Endothelial cell of umbilical vein (primary cell): ENCODE measurements at regions not wholly inside any gene's neighbourhood (a gene's known extent, or its start where the extent isn't known, plus 50 kb on each side); places are given as distances from the start of the nearest gene placed in this dataset.

Experiments used
- BruUV-seq: library from RNA; stranded (reverse); fragments of 400-500 nt; replicated peaks from 2 replicates; lab custom pipeline; 2021; lab: Mats Ljungman, UMichigan
- CTCF ChIA-PET: fragments of 300-600, 350-600 bp; sonication (Branson Sonifier 250); formaldehyde crosslinking; loops from one replicate; lab custom pipeline; 2021; ENCODE audit warnings: antibody characterized with exemption, inconsistent platforms; lab: Charles Lee
- POLR2A ChIA-PET: fragments of 300-600, 350-600 bp; sonication (Branson Sonifier 250); formaldehyde crosslinking; loops from one replicate; lab custom pipeline; 2021; ENCODE audit warnings: antibody characterized with exemption, inconsistent platforms; lab: Charles Lee
- DNase-seq: peaks from one replicate; pipeline ENCODE4 v3.0.0-alpha.2; 2011; ENCODE audit warnings: low read depth, low spot score
- FAIRE-seq: peaks from 2 replicates; lab custom pipeline; 2011; peaks lifted over from hg19 to GRCh38; lab: Jason Lieb, UNC
- H2AFZ ChIP-seq: 2 replicates; pipeline ENCODE4 v1.6.0; 2012; ENCODE audit warnings: low read depth, low read length, control low read depth, inconsistent platforms
- H3K27ac ChIP-seq: 2 replicates; pipeline ENCODE4 v1.5.1; 2011; ENCODE audit warnings: low read depth, mild to moderate bottlenecking, control low read depth, low read length, moderate library complexity; ENCODE audit not compliant: insufficient read depth
- H3K27me3 ChIP-seq, 2 experiments: 2 replicates each; pipeline versions ENCODE4 v1.6.0 to v1.6.1; 2011; ENCODE audit warnings: low read length in 2 of 2, mixed read lengths in 1 of 2; ENCODE audit not compliant: control insufficient read depth in 2 of 2, insufficient read depth in 2 of 2
- H3K36me3 ChIP-seq, 2 experiments: 2 replicates in 1 of 2; 3 replicates in 1 of 2; pipeline ENCODE4 v1.5.1; 2011; ENCODE audit warnings: low read length in 2 of 2, mild to moderate bottlenecking in 1 of 2, moderate library complexity in 1 of 2; ENCODE audit not compliant: control insufficient read depth in 2 of 2, insufficient read depth in 2 of 2; ENCODE audit errors: extremely low read depth in 1 of 2
- H3K4me1 ChIP-seq: 3 replicates; pipeline ENCODE4 v1.5.1; 2011; ENCODE audit warnings: mild to moderate bottlenecking, low read length; ENCODE audit not compliant: control insufficient read depth, insufficient read depth; ENCODE audit errors: extremely low read depth
- H3K4me2 ChIP-seq: 2 replicates; pipeline ENCODE4 v1.6.1; 2011; ENCODE audit warnings: low read length, control low read depth, mixed read lengths; ENCODE audit not compliant: insufficient read depth
- H3K4me3 ChIP-seq, 3 experiments: fragments of 200-600 bp in 1 of 3; sonication (generic), shearing (Covaris generic) in 1 of 3; replicated peaks in 1 of 3; 2 replicates each; pipeline ENCODE4 v1.5.1; 2011 to 2016; ENCODE audit warnings: control low read depth in 3 of 3, low read length in 3 of 3, mild to moderate bottlenecking in 2 of 3, inconsistent platforms in 1 of 3, low read depth in 1 of 3, moderate library complexity in 1 of 3; ENCODE audit not compliant: insufficient read depth in 1 of 3
- H3K79me2 ChIP-seq: 2 replicates; pipeline ENCODE4 v1.6.0; 2012; ENCODE audit warnings: low read length, inconsistent platforms; ENCODE audit not compliant: control insufficient read depth, insufficient read depth
- H3K9ac ChIP-seq: replicated peaks from 2 replicates; pipeline ENCODE3; 2011; ENCODE audit warnings: low read length, control low read depth; ENCODE audit not compliant: insufficient read depth; ENCODE audit errors: extremely low read depth
- H3K9me1 ChIP-seq: replicated peaks from 3 replicates; pipeline ENCODE4 v1.6.0; 2011; ENCODE audit warnings: mild to moderate bottlenecking, low read length; ENCODE audit not compliant: control insufficient read depth, insufficient read depth; ENCODE audit errors: extremely low read depth
- H3K9me3 ChIP-seq: replicated peaks from 2 replicates; pipeline ENCODE4 v1.5.1; 2012; ENCODE audit warnings: low read length, inconsistent platforms; ENCODE audit not compliant: control insufficient read depth, insufficient read depth
- H4K20me1 ChIP-seq: replicated peaks from 2 replicates; pipeline ENCODE3; 2011; ENCODE audit warnings: mild to moderate bottlenecking, low read length; ENCODE audit not compliant: control insufficient read depth, insufficient read depth; ENCODE audit errors: extremely low read depth
- EZH2 ChIP-seq: IDR thresholded peaks from 2 replicates; pipeline ENCODE4 v1.6.1; 2012; ENCODE audit warnings: borderline replicate concordance, low read depth, mild to moderate bottlenecking, moderate library complexity, low read length, inconsistent platforms; ENCODE audit not compliant: severe bottlenecking
- FOS ChIP-seq: IDR thresholded peaks from 2 replicates; pipeline ENCODE4 v1.6.1; 2011; ENCODE audit warnings: mild to moderate bottlenecking, low read length, moderate library complexity, borderline replicate concordance; ENCODE audit not compliant: insufficient read depth
- GATA2 ChIP-seq: IDR thresholded peaks from 2 replicates; pipeline ENCODE4 v1.7.0; 2011; ENCODE audit warnings: low read depth, mild to moderate bottlenecking, moderate library complexity, mixed read lengths, low read length; ENCODE audit not compliant: insufficient read length, insufficient read depth
- JUN ChIP-seq: IDR thresholded peaks from 2 replicates; pipeline ENCODE4 v1.6.1; 2011; ENCODE audit warnings: borderline replicate concordance, low read depth; ENCODE audit not compliant: insufficient read length, insufficient read depth
- MYC ChIP-seq: IDR thresholded peaks from one replicate; pipeline ENCODE4 v1.6.1; 2011; ENCODE audit warnings: mild to moderate bottlenecking, low read depth, low read length
- POLR2A ChIP-seq: IDR thresholded peaks from 2 replicates; pipeline ENCODE4 v1.6.1; 2012; ENCODE audit warnings: low read depth, mild to moderate bottlenecking, control low read depth, low read length
- POLR2AphosphoS5 ChIP-seq: IDR thresholded peaks from 2 replicates; pipeline ENCODE4 v1.6.1; 2012; ENCODE audit warnings: low read depth, mild to moderate bottlenecking, control low read depth, low read length, moderate library complexity; ENCODE audit not compliant: insufficient read depth
- dilution Hi-C: fragments of 300-500 bp; cut with MboI; formaldehyde crosslinking; loops from one replicate; pipeline ENCODE4 v1.15.0; 2019; ENCODE audit warnings: low sequenced_read_pairs; ENCODE audit not compliant: extremely low pct_ligation_motif_present
- intact Hi-C: fragments of 100-400 bp; cut with micrococcal nuclease; formaldehyde crosslinking; loops from one replicate; pipeline ENCODE4 v1.10.0; 2022
- TF ChIP-seq, protein P1 (sequence below), 2 donors: IDR thresholded peaks; 1 replicate in 1 of 2; 2 replicates in 1 of 2; pipeline ENCODE4 v1.5.1; 2011; ENCODE audit warnings: low read length in 2 of 2, mild to moderate bottlenecking in 2 of 2, moderate library complexity in 2 of 2, control low read depth in 1 of 2, inconsistent platforms in 1 of 2, low read depth in 1 of 2; ENCODE audit not compliant: insufficient read depth in 1 of 2; ENCODE audit errors: extremely low read depth in 1 of 2
- TF ChIP-seq, protein P2 (sequence below): IDR thresholded peaks from 2 replicates; pipeline ENCODE4 v1.6.1; 2011; ENCODE audit not compliant: insufficient read depth, insufficient read length

DNA sequence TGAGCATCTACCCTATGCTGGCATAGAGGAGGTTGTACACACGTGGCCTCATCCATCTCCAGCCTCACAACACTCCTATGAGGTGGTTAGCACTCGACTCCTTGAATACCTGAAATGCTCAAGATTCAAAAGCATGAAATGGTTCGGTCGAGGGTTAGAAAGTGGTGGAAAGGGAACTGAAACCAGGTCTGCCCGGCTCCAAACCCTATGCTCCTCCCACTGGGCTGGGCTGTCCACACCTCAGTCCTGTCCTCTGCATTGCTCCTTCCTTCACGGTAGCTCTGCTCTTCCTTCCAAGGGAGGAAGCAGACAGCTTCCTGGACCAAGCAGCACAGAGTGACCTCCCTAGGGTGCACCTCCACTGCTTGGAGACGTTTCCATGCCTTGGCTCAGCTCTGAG, 565.2 kb upstream of the ID2 start:
- DNase-seq = no peak
- POLR2A ChIA-PET = no interaction called here
- H3K36me3 ChIP-seq = no peaks in the 10 kb centered on the region
- no peaks in the 10 kb centered on the region for H3K9me3 ChIP-seq
- no peak overlapping the region for H3K27ac ChIP-seq
- dilution Hi-C loops = no loop called here
- H3K27me3 ChIP-seq = no peaks in the 10 kb centered on the region
- H3K4me1 ChIP-seq = no peaks in the 10 kb centered on the region
- BruUV-seq = no TSS peak
- intact Hi-C loops = no loop called here
- TF ChIP-seq JUN (no peak), POLR2A (no peak), EZH2 (no peak), MYC (no peak), GATA2 (no peak), FOS (no peak), POLR2AphosphoS5 (no peak)
- TF ChIP-seq, protein P1, sequence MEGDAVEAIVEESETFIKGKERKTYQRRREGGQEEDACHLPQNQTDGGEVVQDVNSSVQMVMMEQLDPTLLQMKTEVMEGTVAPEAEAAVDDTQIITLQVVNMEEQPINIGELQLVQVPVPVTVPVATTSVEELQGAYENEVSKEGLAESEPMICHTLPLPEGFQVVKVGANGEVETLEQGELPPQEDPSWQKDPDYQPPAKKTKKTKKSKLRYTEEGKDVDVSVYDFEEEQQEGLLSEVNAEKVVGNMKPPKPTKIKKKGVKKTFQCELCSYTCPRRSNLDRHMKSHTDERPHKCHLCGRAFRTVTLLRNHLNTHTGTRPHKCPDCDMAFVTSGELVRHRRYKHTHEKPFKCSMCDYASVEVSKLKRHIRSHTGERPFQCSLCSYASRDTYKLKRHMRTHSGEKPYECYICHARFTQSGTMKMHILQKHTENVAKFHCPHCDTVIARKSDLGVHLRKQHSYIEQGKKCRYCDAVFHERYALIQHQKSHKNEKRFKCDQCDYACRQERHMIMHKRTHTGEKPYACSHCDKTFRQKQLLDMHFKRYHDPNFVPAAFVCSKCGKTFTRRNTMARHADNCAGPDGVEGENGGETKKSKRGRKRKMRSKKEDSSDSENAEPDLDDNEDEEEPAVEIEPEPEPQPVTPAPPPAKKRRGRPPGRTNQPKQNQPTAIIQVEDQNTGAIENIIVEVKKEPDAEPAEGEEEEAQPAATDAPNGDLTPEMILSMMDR (IDR thresholded peaks at IDR 0.05; ENCODE audit: extremely low read depth in 1 of 2, insufficient read depth in 1 of 2, low read depth in 1 of 2, low read length in 2 of 2) = no peak
- TF ChIP-seq, protein P2, sequence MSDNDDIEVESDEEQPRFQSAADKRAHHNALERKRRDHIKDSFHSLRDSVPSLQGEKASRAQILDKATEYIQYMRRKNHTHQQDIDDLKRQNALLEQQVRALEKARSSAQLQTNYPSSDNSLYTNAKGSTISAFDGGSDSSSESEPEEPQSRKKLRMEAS = no peak
- CTCF ChIA-PET = no interaction called here
- H3K9me1 ChIP-seq = no peaks in the 10 kb centered on the region
- H3K9ac ChIP-seq = no peak overlapping the region
- H3K4me3 ChIP-seq = no peak overlapping the region
- no peaks in the 10 kb centered on the region for H4K20me1 ChIP-seq
- H3K4me2 ChIP-seq = no peak overlapping the region
- H3K79me2 ChIP-seq = no peaks in the 10 kb centered on the region
- no peak for FAIRE-seq
- H2AFZ ChIP-seq = no peak overlapping the region
